Stimulated activated naive CD8-positive, alpha-beta T cell treated with anti-CD3 and anti-CD28 coated beads, Interleukin-15, Interleukin-2, amounts not matched to agents 100 ng/mL and 50 ng/mL, for 24 hours (primary cell): ENCODE measurements at regions not wholly inside any gene's neighbourhood (a gene's known extent, or its start where the extent isn't known, plus 50 kb on each side); places are given as distances from the start of the nearest gene placed in this dataset.
"Not testable (repeated sequence)": the region's sequence is repeated elsewhere in the genome, so short reads cannot be mapped to it uniquely, and the experiment has no call there.

ENCODE experiments used
- H3K27ac Mint-ChIP-seq: one replicate; pipeline ENCODE4 v1.8.0; 2021; ENCODE audit warnings: mild to moderate bottlenecking, mixed read lengths
- H3K27me3 Mint-ChIP-seq: one replicate; pipeline ENCODE4 v1.8.0; 2021; ENCODE audit warnings: mixed read lengths
- H3K36me3 Mint-ChIP-seq: one replicate; pipeline ENCODE4 v1.8.0; 2021; ENCODE audit warnings: low read depth, mixed read lengths
- H3K4me1 Mint-ChIP-seq: one replicate; pipeline ENCODE4 v1.8.0; 2021; ENCODE audit warnings: low read depth, mixed read lengths
- H3K4me3 Mint-ChIP-seq: one replicate; pipeline ENCODE4 v1.8.0; 2021; ENCODE audit warnings: mild to moderate bottlenecking, mixed read lengths
- H3K9me3 Mint-ChIP-seq: one replicate; pipeline ENCODE4 v1.8.0; 2021; ENCODE audit warnings: mixed read lengths

DNA sequence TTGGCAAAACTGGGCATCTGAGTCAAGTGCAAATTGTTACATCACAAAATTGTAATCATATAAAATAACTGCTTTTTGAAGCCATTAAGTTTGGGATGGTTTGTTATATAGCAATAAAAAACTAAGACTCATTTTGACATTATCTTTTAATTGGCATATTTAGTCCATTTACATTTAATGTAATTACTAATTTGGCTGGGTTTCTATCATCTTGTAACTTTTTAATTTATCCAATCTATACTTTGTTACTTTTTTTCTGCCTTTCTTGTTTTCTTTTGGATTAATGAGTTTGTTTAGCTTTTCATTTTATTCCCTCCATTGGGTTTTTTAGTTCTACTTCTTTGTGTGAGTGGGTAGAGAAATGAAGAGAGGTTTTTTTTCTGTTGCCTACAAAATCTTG lies 76.3 kb downstream of the DRAM2 start:
- H3K27ac Mint-ChIP-seq: no peak overlapping the region
- H3K4me1 Mint-ChIP-seq: no peaks in the 10 kb centered on the region
- no peak overlapping the region for H3K4me3 Mint-ChIP-seq
- peaks cover 27% of the 10 kb centered on the region for H3K27me3 Mint-ChIP-seq
- H3K9me3 Mint-ChIP-seq: peaks cover 44% of the 10 kb centered on the region
- peaks cover 10% of the 10 kb centered on the region for H3K36me3 Mint-ChIP-seq

DNA sequence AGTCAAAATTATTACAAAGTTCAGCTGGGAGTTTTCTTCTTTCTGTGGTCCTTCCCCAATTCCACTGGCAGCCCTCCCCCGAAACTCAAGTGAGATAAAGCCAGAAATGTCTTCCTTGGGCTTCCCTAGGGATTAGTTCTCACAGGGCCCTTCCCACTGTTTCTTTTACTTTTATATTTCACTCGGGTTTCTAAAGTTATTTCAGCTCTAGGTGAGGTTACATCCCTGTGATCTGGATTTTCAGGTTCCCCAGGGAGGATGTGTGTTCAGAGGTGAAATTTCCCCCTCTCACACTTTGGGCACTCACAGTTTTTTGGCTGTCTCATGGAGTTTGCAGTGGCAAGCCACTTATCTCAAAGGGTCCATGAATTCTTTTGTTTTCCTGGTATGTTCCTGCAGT lies 77.3 kb downstream of the DRAM2 start:
- Mint-ChIP-seq H3K4me1 (no peaks in the 10 kb centered on the region), H3K9me3 (peaks cover 39% of the 10 kb centered on the region), H3K4me3 (no peak overlapping the region), H3K27me3 (peaks cover 27% of the 10 kb centered on the region), H3K36me3 (peaks cover 10% of the 10 kb centered on the region), H3K27ac (no peak overlapping the region)

DNA sequence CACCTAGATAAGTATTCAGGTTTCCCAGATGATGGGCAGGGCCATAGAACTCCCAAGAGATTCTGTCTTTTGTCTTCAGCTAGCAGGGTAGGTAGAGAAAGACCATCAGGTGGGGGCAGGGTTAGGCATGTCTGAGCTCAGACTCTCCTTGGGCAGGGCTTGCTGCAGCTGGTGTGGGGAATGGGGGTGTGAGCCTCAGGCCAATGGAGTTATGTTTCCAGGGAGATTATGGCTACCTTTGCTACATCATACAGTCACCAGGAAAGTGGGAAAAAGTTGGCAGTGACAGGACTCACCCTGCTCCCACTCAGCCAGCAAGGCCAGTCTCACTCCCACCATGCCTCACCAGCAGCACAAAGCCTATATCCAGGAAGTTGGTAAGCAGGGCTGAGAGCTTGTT lies 77.8 kb downstream of the DRAM2 start:
- Mint-ChIP-seq H3K27ac (no peak overlapping the region), H3K36me3 (peaks cover 10% of the 10 kb centered on the region), H3K27me3 (peaks cover 30% of the 10 kb centered on the region), H3K4me1 (no peaks in the 10 kb centered on the region), H3K4me3 (no peak overlapping the region), H3K9me3 (peaks cover 33% of the 10 kb centered on the region)

DNA sequence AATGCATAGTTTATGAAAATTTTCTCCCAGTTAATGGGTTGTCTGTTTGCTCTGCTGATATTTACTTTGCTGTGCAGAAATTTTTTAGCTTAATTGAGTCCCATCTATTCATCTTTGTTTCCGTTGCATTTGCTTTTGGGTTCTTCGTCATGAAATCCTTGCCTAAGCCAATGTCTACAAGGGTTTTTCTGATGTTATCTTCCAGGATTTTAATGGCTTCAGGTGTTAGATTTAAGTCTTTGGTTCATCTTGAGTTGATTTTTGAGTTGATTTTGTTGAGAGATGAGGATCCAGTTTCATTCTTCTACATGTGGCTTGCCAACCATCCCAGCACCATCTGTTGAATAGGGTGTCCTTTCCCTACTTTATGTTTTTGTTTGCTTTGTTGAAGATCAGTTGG lies 85.2 kb downstream of the DRAM2 start:
- H3K4me1 Mint-ChIP-seq: no peaks in the 10 kb centered on the region
- no peak overlapping the region for H3K4me3 Mint-ChIP-seq
- H3K9me3 Mint-ChIP-seq: peaks cover 10% of the 10 kb centered on the region
- peaks cover 39% of the 10 kb centered on the region for H3K27me3 Mint-ChIP-seq
- H3K36me3 Mint-ChIP-seq: no peaks in the 10 kb centered on the region
- H3K27ac Mint-ChIP-seq: no peak overlapping the region

DNA sequence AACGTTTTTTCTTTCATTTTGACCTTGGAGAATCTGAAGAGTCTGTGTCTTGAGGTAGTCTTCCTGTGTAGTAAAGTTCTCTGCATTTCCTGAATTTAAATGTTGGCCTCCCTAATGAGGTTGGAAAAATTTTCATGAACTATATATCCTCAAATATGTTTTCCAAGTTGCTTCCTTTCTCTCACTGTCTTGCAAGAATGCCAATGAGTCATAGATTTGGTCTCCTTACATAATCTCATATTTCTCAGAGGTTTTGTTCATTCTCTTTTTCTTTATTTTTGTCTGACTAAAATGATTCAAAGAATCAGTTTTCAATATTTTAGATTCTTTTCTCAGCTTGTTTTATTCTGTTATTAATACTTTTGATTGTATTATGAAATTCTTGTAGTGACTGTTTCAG lies 87.6 kb downstream of the DRAM2 start:
- H3K9me3 Mint-ChIP-seq: peaks cover 10% of the 10 kb centered on the region
- H3K4me3 Mint-ChIP-seq: no peak overlapping the region
- H3K27me3 Mint-ChIP-seq: peaks cover 54% of the 10 kb centered on the region
- H3K27ac Mint-ChIP-seq: no peak overlapping the region
- H3K4me1 Mint-ChIP-seq: no peaks in the 10 kb centered on the region
- no peaks in the 10 kb centered on the region for H3K36me3 Mint-ChIP-seq

DNA sequence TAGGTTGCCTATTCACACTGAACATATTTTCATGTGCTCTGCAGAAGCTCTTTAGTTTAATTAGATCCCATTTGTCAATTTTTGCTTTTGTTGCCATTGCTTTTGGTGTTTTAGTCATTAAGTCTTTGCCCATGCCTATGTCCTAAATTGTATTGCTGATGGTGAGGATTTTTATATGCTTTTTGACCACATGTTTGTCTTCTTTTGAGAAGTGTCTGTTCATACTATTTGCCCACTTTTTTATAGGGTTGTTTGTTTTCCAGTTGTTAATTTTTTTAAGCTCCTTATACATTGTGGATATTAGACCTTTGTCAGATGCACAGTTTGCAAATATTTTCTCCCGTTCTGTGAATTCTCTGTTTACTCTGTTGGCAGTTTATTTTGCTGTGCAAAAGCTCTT lies 84.5 kb upstream of the LRIF1 start:
- not testable (repeated sequence) for H3K4me3 Mint-ChIP-seq, H3K4me1 Mint-ChIP-seq, H3K27ac Mint-ChIP-seq, H3K9me3 Mint-ChIP-seq, H3K36me3 Mint-ChIP-seq
- H3K27me3 Mint-ChIP-seq: peaks cover 33% of the 10 kb centered on the region

DNA sequence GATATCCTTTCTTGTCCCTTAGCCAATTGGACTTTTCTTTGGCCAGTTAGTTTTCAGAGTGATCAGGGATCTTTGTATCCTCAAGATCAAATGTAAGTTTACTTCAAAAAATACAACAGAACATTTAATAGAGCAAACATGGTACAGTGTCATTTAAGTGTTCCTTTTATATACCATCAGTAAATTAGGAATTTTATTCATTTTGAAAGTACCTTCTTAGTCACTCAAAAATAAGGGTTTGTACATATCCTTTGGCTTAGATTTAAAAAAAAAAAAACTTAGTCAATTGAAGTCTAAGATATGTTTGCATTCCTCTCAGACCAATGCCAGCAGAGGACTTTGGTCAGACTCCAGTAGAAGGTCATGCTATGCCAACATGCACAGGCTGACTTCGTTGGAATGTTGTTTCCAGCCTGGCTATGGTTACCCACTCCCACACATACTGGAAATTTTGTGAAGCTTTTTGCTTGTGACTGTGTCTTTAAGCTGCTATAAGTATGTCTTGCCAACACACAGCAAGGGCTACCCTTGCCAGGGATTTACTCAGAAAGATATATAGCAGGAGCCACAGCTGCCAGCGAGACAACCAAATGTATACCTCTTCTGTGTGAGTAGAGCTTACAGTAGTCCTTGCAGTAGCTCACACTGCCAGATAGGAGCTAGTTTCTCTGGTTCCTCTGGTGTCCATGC lies 81.5 kb upstream of the LRIF1 start:
- H3K9me3 Mint-ChIP-seq: no peaks in the 10 kb centered on the region
- H3K36me3 Mint-ChIP-seq: no peaks in the 10 kb centered on the region
- H3K4me1 Mint-ChIP-seq: no peaks in the 10 kb centered on the region
- no peak overlapping the region for H3K4me3 Mint-ChIP-seq
- no peak overlapping the region for H3K27ac Mint-ChIP-seq
- peaks cover 32% of the 10 kb centered on the region for H3K27me3 Mint-ChIP-seq

DNA sequence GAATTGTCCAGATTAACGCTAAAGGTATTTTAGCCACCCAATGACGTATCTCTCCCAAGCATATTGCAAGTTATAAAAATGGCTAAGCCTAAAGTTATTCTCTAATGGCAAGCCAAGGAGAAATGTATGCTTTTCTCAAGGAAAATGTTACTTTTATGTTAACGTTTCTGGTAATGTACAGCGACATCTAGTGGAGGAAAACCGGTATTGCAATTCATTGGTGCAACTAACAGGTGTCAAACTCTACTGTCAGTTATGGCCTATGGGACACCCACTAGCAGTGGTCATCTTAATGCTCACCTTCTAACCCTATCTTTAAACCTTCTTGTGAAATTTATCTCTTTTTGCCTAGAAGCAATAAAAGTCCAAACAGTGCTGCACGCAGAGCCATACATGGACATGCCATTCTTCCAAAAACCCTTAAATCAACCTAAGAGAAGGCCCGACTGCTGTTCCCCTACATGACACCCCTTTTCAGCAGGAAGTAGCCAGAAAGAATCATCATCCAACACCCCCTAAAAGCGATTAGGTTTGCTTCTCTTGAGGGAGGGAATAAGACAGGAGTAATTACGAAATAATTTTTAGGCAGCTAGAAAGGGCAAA lies 68.7 kb upstream of the LRIF1 start:
- H3K4me1 Mint-ChIP-seq: no peaks in the 10 kb centered on the region
- peaks cover 25% of the 10 kb centered on the region for H3K27me3 Mint-ChIP-seq

DNA sequence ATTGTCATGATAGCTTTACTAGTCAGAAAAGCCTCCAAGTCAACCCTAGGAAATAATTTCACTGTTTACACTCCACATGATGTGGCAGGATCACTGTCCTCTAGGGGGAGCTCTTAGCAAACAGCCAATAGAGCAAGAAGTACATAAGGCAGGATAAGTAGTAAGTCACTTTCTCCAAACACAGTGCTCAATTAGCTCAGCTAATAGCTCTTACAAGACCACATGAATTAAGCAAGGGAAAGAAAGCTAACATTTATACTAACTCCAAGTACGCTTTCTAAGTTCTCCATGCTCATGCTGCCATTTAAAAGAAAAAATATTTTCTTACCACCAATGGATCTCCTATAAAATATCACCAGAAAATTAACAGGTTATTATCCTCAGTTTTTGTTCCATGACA lies 66.9 kb upstream of the LRIF1 start:
- Mint-ChIP-seq H3K36me3 (no peaks in the 10 kb centered on the region), H3K4me3 (no peak overlapping the region), H3K27me3 (peaks cover 10% of the 10 kb centered on the region), H3K27ac (no peak overlapping the region), H3K9me3 (no peaks in the 10 kb centered on the region), H3K4me1 (no peaks in the 10 kb centered on the region)

More for the DNA sequence above, 68.7 kb upstream of the LRIF1 start:
- Mint-ChIP-seq H3K36me3 (no peaks in the 10 kb centered on the region), H3K27ac (no peak overlapping the region), H3K4me3 (no peak overlapping the region), H3K9me3 (peaks cover 3% of the 10 kb centered on the region)

DNA sequence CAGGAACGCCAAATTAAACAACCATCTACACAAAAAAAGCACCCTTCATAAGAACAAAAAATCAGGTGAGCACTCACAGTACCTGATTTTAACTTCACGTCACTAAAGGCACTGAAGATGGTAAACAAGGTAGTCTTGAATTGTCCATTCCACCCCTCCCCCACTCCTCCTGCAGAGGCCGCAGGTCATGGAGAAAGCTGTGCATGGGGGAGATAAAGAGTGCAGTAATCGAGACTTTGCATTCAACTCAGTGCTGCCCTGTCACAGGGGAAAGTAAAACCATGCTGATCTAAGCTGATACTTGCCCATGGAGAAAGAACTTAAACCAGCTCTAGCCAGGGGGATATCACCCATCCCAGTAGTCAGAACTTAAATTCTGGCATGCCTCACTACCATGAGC lies 61.4 kb upstream of the LRIF1 start:
- H3K27me3 Mint-ChIP-seq: peaks cover 21% of the 10 kb centered on the region
- H3K4me1 Mint-ChIP-seq: no peaks in the 10 kb centered on the region
- H3K27ac Mint-ChIP-seq: no peak overlapping the region
- no peak overlapping the region for H3K4me3 Mint-ChIP-seq
- no peaks in the 10 kb centered on the region for H3K9me3 Mint-ChIP-seq
- H3K36me3 Mint-ChIP-seq: no peaks in the 10 kb centered on the region

DNA sequence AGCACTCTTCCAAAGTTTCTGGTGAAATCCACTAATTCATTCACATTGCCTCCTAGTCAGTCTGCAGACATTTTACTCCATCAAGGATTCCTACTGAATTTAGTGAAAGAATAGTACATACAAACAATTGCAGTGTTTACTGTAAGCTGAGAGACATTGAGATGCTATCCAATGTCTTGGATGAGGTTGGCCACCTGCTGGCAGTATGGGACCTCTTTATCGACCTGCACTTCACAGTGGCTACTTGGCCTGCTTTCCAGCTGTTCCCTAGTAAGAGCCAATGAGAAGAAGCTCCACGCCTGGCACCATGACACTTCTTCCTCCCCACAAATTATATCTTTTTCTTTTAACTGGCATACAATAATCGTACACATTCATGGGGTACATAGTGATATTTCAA lies 51.5 kb upstream of the LRIF1 start:
- peaks cover 55% of the 10 kb centered on the region for H3K27me3 Mint-ChIP-seq
- no peaks in the 10 kb centered on the region for H3K36me3 Mint-ChIP-seq
- H3K27ac Mint-ChIP-seq: no peak overlapping the region
- no peaks in the 10 kb centered on the region for H3K4me1 Mint-ChIP-seq
- H3K9me3 Mint-ChIP-seq: peaks cover 12% of the 10 kb centered on the region
- H3K4me3 Mint-ChIP-seq: no peak overlapping the region
